GM18909 (cell line): ENCODE measurements at regions not wholly inside any gene's neighbourhood (a gene's known extent, or its start where the extent isn't known, plus 50 kb on each side); places are given as distances from the start of the nearest gene placed in this dataset.
"Not testable (repeated sequence)": the region's sequence is repeated elsewhere in the genome, so short reads cannot be mapped to it uniquely, and the experiment has no call there.

Experiments used
- ATAC-seq: cut with Tn5 transposase; IDR thresholded peaks from one replicate; pipeline ENCODE4 v1.9.1; 2021; ENCODE audit warnings: mild to moderate bottlenecking; ENCODE audit not compliant: unreplicated experiment, poor library complexity

GRCh38 chr13:79191501-79191900 lies 214.6 kb downstream of the RBM26 start:
- ATAC-seq = no peak

- no peak for ATAC-seq
Observed at GRCh38 chr13:79190932-79191331, 215.1 kb downstream of the RBM26 start.

- ATAC-seq = peak; percentile 29
Observed at GRCh38 chr13:79187917-79188690, 218.0 kb downstream of the RBM26 start.

GRCh38 chr13:79185580-79185979 lies 220.5 kb downstream of the RBM26 start:
- ATAC-seq = no peak

- ATAC-seq = no peak
Observed at GRCh38 chr13:79183231-79183630, 222.8 kb downstream of the RBM26 start.

- not testable (repeated sequence) for ATAC-seq
Observed at GRCh38 chr13:79173691-79174090, 232.4 kb downstream of the RBM26 start.

- ATAC-seq = not testable (repeated sequence)
Observed at GRCh38 chr13:79172924-79173323, 233.1 kb downstream of the RBM26 start.

- no peak for ATAC-seq
Observed at GRCh38 chr13:79171141-79172061, 234.7 kb downstream of the RBM26 start.

GRCh38 chr13:79160818-79161217 lies 245.2 kb downstream of the RBM26 start:
- ATAC-seq = no peak

GRCh38 chr13:79155883-79156282 lies 250.2 kb downstream of the RBM26 start:
- no peak for ATAC-seq

- ATAC-seq = no peak
Observed at GRCh38 chr13:79149210-79149609, 256.8 kb downstream of the RBM26 start.

GRCh38 chr13:79141082-79141481 lies 265.0 kb downstream of the RBM26 start:
- ATAC-seq = no peak

GRCh38 chr13:79128158-79128557 lies 277.9 kb downstream of the RBM26 start:
- no peak for ATAC-seq

GRCh38 chr13:79126706-79127105 lies 279.3 kb downstream of the RBM26 start:
- ATAC-seq = no peak

- ATAC-seq = no peak
Observed at GRCh38 chr13:79124183-79124582, 281.9 kb downstream of the RBM26 start.

- ATAC-seq = no peak
Observed at GRCh38 chr13:79121286-79121685, 284.8 kb downstream of the RBM26 start.

- ATAC-seq = no peak
Observed at GRCh38 chr13:79119578-79120107, 286.4 kb downstream of the RBM26 start.

GRCh38 chr13:79112016-79112415 lies 294.0 kb downstream of the RBM26 start:
- no peak for ATAC-seq

- ATAC-seq = peak; percentile 79
Observed at GRCh38 chr13:79108914-79109643, 297.0 kb downstream of the RBM26 start.

- ATAC-seq = no peak
Observed at GRCh38 chr13:79098596-79098995, 307.5 kb downstream of the RBM26 start.
